ENCODE measurements at regions not wholly inside any gene's neighbourhood (a gene's known extent, or its start where the extent isn't known, plus 50 kb on each side); places are given as distances from the start of the nearest gene placed in this dataset.

GRCh38 chr3:159829056-159829455 is 159.6 kb upstream of the IL12A start:
- no peaks in the 10 kb centered on the region for H3K27me3 Mint-ChIP-seq

GRCh38 chr3:159829539-159830227 is 159.0 kb upstream of the IL12A start:
- Mint-ChIP-seq H3K27ac (no peak overlapping the region), H3K4me3 (no peak overlapping the region), H3K36me3 (ENCODE audit: low read depth) (no peaks in the 10 kb centered on the region), H3K27me3 (no peaks in the 10 kb centered on the region), H3K9me3 (no peaks in the 10 kb centered on the region), H3K4me1 (no peaks in the 10 kb centered on the region)
- DNase-seq (no peak), ATAC-seq (no peak)

More at GRCh38 chr3:159829056-159829455, 159.6 kb upstream of the IL12A start:
- no peak for ATAC-seq
- H3K27ac Mint-ChIP-seq: no peak overlapping the region
- no peaks in the 10 kb centered on the region for H3K9me3 Mint-ChIP-seq
- H3K36me3 Mint-ChIP-seq (ENCODE audit: low read depth): no peaks in the 10 kb centered on the region
- H3K4me1 Mint-ChIP-seq: no peaks in the 10 kb centered on the region
- no peak overlapping the region for H3K4me3 Mint-ChIP-seq
- DNase-seq: no peak

GRCh38 chr3:159830523-159831154 is 158.0 kb upstream of the IL12A start:
- DNase-seq (no peak), ATAC-seq (no peak)
- H3K27me3 Mint-ChIP-seq: no peaks in the 10 kb centered on the region
- no peak overlapping the region for H3K27ac Mint-ChIP-seq
- no peaks in the 10 kb centered on the region for H3K9me3 Mint-ChIP-seq
- no peak overlapping the region for H3K4me3 Mint-ChIP-seq
- H3K4me1 Mint-ChIP-seq: no peaks in the 10 kb centered on the region
- no peaks in the 10 kb centered on the region for H3K36me3 Mint-ChIP-seq (ENCODE audit: low read depth)

- Mint-ChIP-seq H3K4me1 (no peaks in the 10 kb centered on the region), H3K36me3 (ENCODE audit: low read depth) (no peaks in the 10 kb centered on the region), H3K9me3 (no peaks in the 10 kb centered on the region), H3K4me3 (no peak overlapping the region), H3K27me3 (no peaks in the 10 kb centered on the region), H3K27ac (no peak overlapping the region)
- ATAC-seq: no peak
- no peak for DNase-seq
Measured at GRCh38 chr3:159831466-159831865, 157.2 kb upstream of the IL12A start.

GRCh38 chr3:159832024-159832423 is 156.6 kb upstream of the IL12A start:
- Mint-ChIP-seq H3K9me3 (no peaks in the 10 kb centered on the region), H3K4me3 (no peak overlapping the region), H3K27me3 (no peaks in the 10 kb centered on the region), H3K36me3 (ENCODE audit: low read depth) (no peaks in the 10 kb centered on the region), H3K4me1 (no peaks in the 10 kb centered on the region), H3K27ac (no peak overlapping the region)
- no peak for DNase-seq
- no peak for ATAC-seq

GRCh38 chr3:159835126-159835525 is 153.5 kb upstream of the IL12A start:
- Mint-ChIP-seq H3K9me3 (no peaks in the 10 kb centered on the region), H3K27me3 (peaks cover 2% of the 10 kb centered on the region), H3K36me3 (ENCODE audit: low read depth) (no peaks in the 10 kb centered on the region), H3K4me1 (peaks cover 2% of the 10 kb centered on the region), H3K27ac (no peak overlapping the region), H3K4me3 (no peak overlapping the region)
- ATAC-seq (no peak), DNase-seq (no peak)

GRCh38 chr3:159837725-159838124 is 150.9 kb upstream of the IL12A start:
- Mint-ChIP-seq H3K27ac (no peak overlapping the region), H3K36me3 (ENCODE audit: low read depth) (no peaks in the 10 kb centered on the region), H3K27me3 (peaks cover 15% of the 10 kb centered on the region), H3K4me1 (peaks cover 4% of the 10 kb centered on the region), H3K4me3 (no peak overlapping the region), H3K9me3 (no peaks in the 10 kb centered on the region)
- DNase-seq: no peak
- no peak for ATAC-seq

- ATAC-seq (no peak), DNase-seq (no peak)
- Mint-ChIP-seq H3K27me3 (peaks cover 15% of the 10 kb centered on the region), H3K4me3 (no peak overlapping the region), H3K27ac (no peak overlapping the region), H3K4me1 (peaks cover 4% of the 10 kb centered on the region), H3K9me3 (no peaks in the 10 kb centered on the region), H3K36me3 (ENCODE audit: low read depth) (no peaks in the 10 kb centered on the region)
Measured at GRCh38 chr3:159838938-159839337, 149.7 kb upstream of the IL12A start.

- Mint-ChIP-seq H3K4me3 (peak within 1 kb of the TSS; percentile 38), H3K36me3 (ENCODE audit: low read depth) (no peaks in the 10 kb centered on the region), H3K9me3 (no peaks in the 10 kb centered on the region), H3K27me3 (peaks cover 15% of the 10 kb centered on the region), H3K27ac (no peak within 1 kb of the TSS), H3K4me1 (peaks cover 4% of the 10 kb centered on the region)
- DNase-seq (no peak), ATAC-seq (peak; percentile 43)
Measured at GRCh38 chr3:159839561-159840379, 148.9 kb upstream of the IL12A start, which contains the start of gene SCHIP1. TSS of gene SCHIP1 (plus strand) at chr3:159839861.

GRCh38 chr3:159840703-159841299 is 147.8 kb upstream of the IL12A start:
- Mint-ChIP-seq H3K36me3 (ENCODE audit: low read depth) (no peaks in the 10 kb centered on the region), H3K4me3 (no peak overlapping the region), H3K9me3 (no peaks in the 10 kb centered on the region), H3K27me3 (peaks cover 18% of the 10 kb centered on the region), H3K4me1 (peaks cover 4% of the 10 kb centered on the region), H3K27ac (no peak overlapping the region)
- ATAC-seq (no peak), DNase-seq (no peak)

- Mint-ChIP-seq H3K4me1 (peaks cover 4% of the 10 kb centered on the region), H3K27me3 (peaks cover 18% of the 10 kb centered on the region), H3K4me3 (no peak overlapping the region), H3K9me3 (no peaks in the 10 kb centered on the region), H3K27ac (no peak overlapping the region), H3K36me3 (ENCODE audit: low read depth) (no peaks in the 10 kb centered on the region)
- no peak for DNase-seq
- ATAC-seq: no peak
Measured at GRCh38 chr3:159841766-159842165, 146.9 kb upstream of the IL12A start.

- no peak overlapping the region for H3K4me3 Mint-ChIP-seq
- H3K4me1 Mint-ChIP-seq: peaks cover 4% of the 10 kb centered on the region
- H3K36me3 Mint-ChIP-seq (ENCODE audit: low read depth): no peaks in the 10 kb centered on the region
- DNase-seq: no peak
- no peak overlapping the region for H3K27ac Mint-ChIP-seq
- peaks cover 17% of the 10 kb centered on the region for H3K27me3 Mint-ChIP-seq
- no peaks in the 10 kb centered on the region for H3K9me3 Mint-ChIP-seq
- no peak for ATAC-seq
Measured at GRCh38 chr3:159843840-159844730, 144.6 kb upstream of the IL12A start.

- DNase-seq: no peak
- H3K4me3 Mint-ChIP-seq: no peak overlapping the region
- peaks cover 17% of the 10 kb centered on the region for H3K27me3 Mint-ChIP-seq
- H3K27ac Mint-ChIP-seq: no peak overlapping the region
- no peaks in the 10 kb centered on the region for H3K36me3 Mint-ChIP-seq (ENCODE audit: low read depth)
- peaks cover 4% of the 10 kb centered on the region for H3K4me1 Mint-ChIP-seq
- H3K9me3 Mint-ChIP-seq: no peaks in the 10 kb centered on the region
- no peak for ATAC-seq
Measured at GRCh38 chr3:159844801-159845261, 143.8 kb upstream of the IL12A start.

GRCh38 chr3:159845737-159846136 is 142.9 kb upstream of the IL12A start:
- Mint-ChIP-seq H3K27me3 (peaks cover 15% of the 10 kb centered on the region), H3K27ac (no peak overlapping the region), H3K9me3 (no peaks in the 10 kb centered on the region), H3K36me3 (ENCODE audit: low read depth) (no peaks in the 10 kb centered on the region), H3K4me3 (no peak overlapping the region), H3K4me1 (no peaks in the 10 kb centered on the region)
- DNase-seq (no peak), ATAC-seq (no peak)

Measured in activated naive CD8-positive, alpha-beta T cell treated with anti-CD3 and anti-CD28 coated beads, Interleukin-2, amount 50 U/mL, for 24 hours (primary cell).